A673 (cell line): ENCODE measurements at regions not wholly inside any gene's neighbourhood (a gene's known extent, or its start where the extent isn't known, plus 50 kb on each side); places are given as distances from the start of the nearest gene placed in this dataset.

ENCODE experiments used
- BruUV-seq: library from RNA; stranded (reverse); fragments of 400-500 nt; replicated peaks from 2 replicates; lab custom pipeline; 2021; lab: Mats Ljungman, UMichigan
- CTCF ChIA-PET: fragments of 300-600 bp; sonication (Branson Sonifier 250); formaldehyde crosslinking; loops from one replicate; lab custom pipeline; 2022; ENCODE audit warnings: antibody characterized with exemption; lab: Charles Lee
- POLR2A ChIA-PET: fragments of 300-600 bp; sonication (Branson Sonifier 250); formaldehyde crosslinking; loops from one replicate; lab custom pipeline; 2022; ENCODE audit warnings: antibody characterized with exemption; ENCODE audit not compliant: low non-redundant PET; lab: Charles Lee
- DNase-seq: peaks from one replicate; pipeline ENCODE4 v3.0.0-alpha.2; 2015; ENCODE audit warnings: low spot score
- H3K27ac ChIP-seq: fragments of 200-600 bp; sonication (generic); 2 replicates; pipeline ENCODE4 v1.5.1; 2016; ENCODE audit warnings: mixed run types, low read depth, mild to moderate bottlenecking, mixed read lengths, antibody characterized with exemption, low read length; ENCODE audit not compliant: poor library complexity, severe bottlenecking
- H3K27me3 ChIP-seq: fragments of 200-600 bp; sonication (generic); replicated peaks from 2 replicates; pipeline ENCODE4 v1.6.1; 2017; ENCODE audit warnings: mixed run types, low read depth, mild to moderate bottlenecking, mixed read lengths, antibody characterized with exemption, low read length; ENCODE audit not compliant: insufficient read depth, poor library complexity
- H3K36me3 ChIP-seq: fragments of 200-600 bp; sonication (generic); 2 replicates; pipeline ENCODE4 v1.6.1; 2016; ENCODE audit warnings: mixed run types, mild to moderate bottlenecking, mixed read lengths, antibody characterized with exemption, low read length; ENCODE audit not compliant: insufficient read depth, poor library complexity, severe bottlenecking
- H3K4me1 ChIP-seq: fragments of 200-600 bp; sonication (generic); 2 replicates; pipeline ENCODE4 v1.6.1; 2017; ENCODE audit warnings: mixed run types, mild to moderate bottlenecking, mixed read lengths, antibody characterized with exemption, low read length; ENCODE audit not compliant: insufficient read depth, poor library complexity, severe bottlenecking
- H3K4me3 ChIP-seq: fragments of 200-600 bp; sonication (generic); 2 replicates; pipeline ENCODE4 v1.5.1; 2016; ENCODE audit warnings: low read depth, mixed run types, mild to moderate bottlenecking, mixed read lengths, low read length; ENCODE audit not compliant: poor library complexity, severe bottlenecking
- H3K9me3 ChIP-seq: fragments of 200-600 bp; sonication (generic); 2 replicates; pipeline ENCODE4 v1.6.1; 2016; ENCODE audit warnings: mixed run types, low read depth, mild to moderate bottlenecking, mixed read lengths, antibody characterized with exemption, low read length; ENCODE audit not compliant: poor library complexity, severe bottlenecking
- CTCF ChIP-seq: fragments of 300-800, 200-600 bp; sonication (generic); conservative IDR thresholded peaks from 2 replicates; pipeline ENCODE4 v1.5.1; 2017; ENCODE audit warnings: low read depth, mild to moderate bottlenecking, antibody characterized with exemption, low read length, moderate library complexity, mixed read lengths
- EZH2 ChIP-seq: fragments of 200-600 bp; sonication (generic); IDR thresholded peaks from 2 replicates; pipeline ENCODE4 v1.6.1; 2017; ENCODE audit warnings: borderline replicate concordance, low read depth, mild to moderate bottlenecking, mixed read lengths, antibody characterized with exemption, low read length; ENCODE audit not compliant: poor library complexity, severe bottlenecking
- intact Hi-C: fragments of 100-400 bp; cut with micrococcal nuclease; formaldehyde crosslinking; loops from one replicate; pipeline ENCODE4 v1.10.0; 2022; ENCODE audit not compliant: unreplicated experiment

DNA sequence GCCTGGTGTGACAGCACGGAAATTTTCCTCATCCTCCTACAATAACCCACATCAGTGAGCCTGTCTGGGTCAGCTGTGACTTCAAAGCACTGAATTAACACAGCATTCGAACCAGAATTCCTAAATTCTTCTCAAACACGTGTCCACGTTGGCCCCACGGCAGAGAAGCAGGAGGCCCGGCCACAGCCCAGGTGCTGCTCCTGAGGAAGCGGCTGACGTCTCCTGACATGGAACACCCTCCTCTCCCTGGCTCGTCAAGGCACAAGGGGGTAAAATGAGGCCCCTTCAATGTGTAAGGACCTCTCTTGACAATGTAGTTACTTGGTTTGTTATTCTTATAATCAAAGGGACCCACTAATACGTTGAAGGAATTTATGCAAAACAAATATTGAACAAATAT is 156.3 kb upstream of the GSC start:
- TF ChIP-seq EZH2 (no peak), CTCF (no peak)
- Histone ChIP-seq H3K9me3 (no peaks in the 10 kb centered on the region), H3K4me1 (peaks cover 5% of the 10 kb centered on the region), H3K36me3 (no peaks in the 10 kb centered on the region), H3K27ac (no peak overlapping the region), H3K4me3 (no peak overlapping the region), H3K27me3 (no peaks in the 10 kb centered on the region)
- no TSS peak for BruUV-seq
- intact Hi-C loops = no loop called here
- POLR2A ChIA-PET = no interaction called here
- DNase-seq = no peak
- CTCF ChIA-PET = no interaction called here

GRCh38 chr14:94925416-94926173 is 155.7 kb upstream of the GSC start:
- CTCF ChIA-PET = no interaction called here
- no peaks in the 10 kb centered on the region for H3K27me3 ChIP-seq
- H3K27ac ChIP-seq = no peak overlapping the region
- H3K4me1 ChIP-seq = peaks cover 6% of the 10 kb centered on the region
- BruUV-seq = no TSS peak
- DNase-seq = no peak
- intact Hi-C loops = no loop called here
- POLR2A ChIA-PET = no interaction called here
- no peaks in the 10 kb centered on the region for H3K9me3 ChIP-seq
- no peak for TF ChIP-seq CTCF
- no peak for TF ChIP-seq EZH2
- no peaks in the 10 kb centered on the region for H3K36me3 ChIP-seq
- no peak overlapping the region for H3K4me3 ChIP-seq

GRCh38 chr14:94924189-94924588 is 154.3 kb upstream of the GSC start:
- intact Hi-C loops = no loop called here
- TF ChIP-seq CTCF (no peak), EZH2 (no peak)
- ChIA-PET CTCF (no interaction called here), POLR2A (no interaction called here)
- Histone ChIP-seq H3K4me1 (peaks cover 6% of the 10 kb centered on the region), H3K27ac (no peak overlapping the region), H3K27me3 (no peaks in the 10 kb centered on the region), H3K4me3 (no peak overlapping the region), H3K36me3 (no peaks in the 10 kb centered on the region), H3K9me3 (no peaks in the 10 kb centered on the region)
- no peak for DNase-seq
- no TSS peak for BruUV-seq
